Mucosa of descending colon (tissue), 3 donors: ENCODE measurements at regions not wholly inside any gene's neighbourhood (a gene's known extent, or its start where the extent isn't known, plus 50 kb on each side); places are given as distances from the start of the nearest gene placed in this dataset.

Source experiments
- ATAC-seq: fragments of 200-7000 bp; cut with Tn5 transposase; one replicate; pipeline ENCODE4 v1.9.1; 2020; ENCODE audit warnings: mild to moderate bottlenecking, moderate library complexity
- DNase-seq, 3 donors: peaks; one replicate each; pipeline ENCODE4 v3.0.0-alpha.2; 2020
- H3K36me3 ChIP-seq: fragments of 200-600 bp; one replicate; pipeline ENCODE4 v1.8.0; 2021; ENCODE audit warnings: low read depth, mild to moderate bottlenecking
- H3K4me1 ChIP-seq: fragments of 200-600 bp; one replicate; pipeline ENCODE4 v1.8.0; 2021; ENCODE audit warnings: low read depth, mild to moderate bottlenecking
- H3K4me3 ChIP-seq: fragments of 200-600 bp; one replicate; pipeline ENCODE4 v1.8.0; 2021; ENCODE audit warnings: mild to moderate bottlenecking
- H3K9me3 ChIP-seq: fragments of 200-600 bp; one replicate; pipeline ENCODE4 v1.8.0; 2021; ENCODE audit warnings: mild to moderate bottlenecking
- CTCF ChIP-seq: fragments of 200-600 bp; IDR thresholded peaks from one replicate; pipeline ENCODE4 v1.8.0; 2022; ENCODE audit warnings: antibody characterized with exemption, mild to moderate bottlenecking
- intact Hi-C, 2 donors: fragments of 100-400 bp; cut with DNase I in 1 of 2; cut with micrococcal nuclease in 1 of 2; formaldehyde crosslinking; loops; one replicate each; pipeline versions ENCODE4 v1.11.0 to v1.11.1; 2022; cut with DNase I, micrococcal nuclease
- donor health status: DM: no; HTN: no; CAD: no; lungs with moderate emphysema.
- donor health status: DM: no; HTN: no; CAD: no.
- donor health status: DM: no; HTN: yes; CAD: no.

- Histone ChIP-seq H3K9me3 (no peaks in the 10 kb centered on the region), H3K4me3 (no peak overlapping the region), H3K4me1 (no peaks in the 10 kb centered on the region), H3K36me3 (no peaks in the 10 kb centered on the region)
- TF ChIP-seq CTCF, result no peak
- no peak for ATAC-seq
- no peak for DNase-seq
- intact Hi-C loops, result no loop called here
These were observed 757.3 kb upstream of the WWC1 start for GRCh38 chr5:167533814-167534795.

GRCh38 chr5:167539747-167540146 lies 751.7 kb upstream of the WWC1 start:
- H3K9me3 ChIP-seq, result no peaks in the 10 kb centered on the region
- ATAC-seq, result no peak
- no peak overlapping the region for H3K4me3 ChIP-seq
- no peaks in the 10 kb centered on the region for H3K36me3 ChIP-seq
- intact Hi-C loops, result no loop called here
- DNase-seq, result no peak
- no peaks in the 10 kb centered on the region for H3K4me1 ChIP-seq
- no peak for TF ChIP-seq CTCF

- intact Hi-C loops, result no loop called here
- Histone ChIP-seq H3K4me1 (no peaks in the 10 kb centered on the region), H3K9me3 (no peaks in the 10 kb centered on the region), H3K4me3 (no peak overlapping the region), H3K36me3 (no peaks in the 10 kb centered on the region)
- ATAC-seq (no peak), DNase-seq (no peak)
- TF ChIP-seq CTCF, result no peak
These were observed 745.2 kb upstream of the WWC1 start for GRCh38 chr5:167546270-167546669.

- Histone ChIP-seq H3K9me3 (no peaks in the 10 kb centered on the region), H3K4me1 (no peaks in the 10 kb centered on the region), H3K4me3 (no peak overlapping the region), H3K36me3 (no peaks in the 10 kb centered on the region)
- intact Hi-C loops, result no loop called here
- DNase-seq (no peak), ATAC-seq (no peak)
- no peak for TF ChIP-seq CTCF
These were observed 739.1 kb upstream of the WWC1 start for GRCh38 chr5:167552356-167552755.

GRCh38 chr5:167553511-167553910 lies 737.9 kb upstream of the WWC1 start:
- ATAC-seq (no peak), DNase-seq (no peak)
- no peaks in the 10 kb centered on the region for H3K9me3 ChIP-seq
- no peaks in the 10 kb centered on the region for H3K4me1 ChIP-seq
- no peak overlapping the region for H3K4me3 ChIP-seq
- intact Hi-C loops, result no loop called here
- H3K36me3 ChIP-seq, result no peaks in the 10 kb centered on the region
- no peak for TF ChIP-seq CTCF
